IMR-90 (cell line): ENCODE measurements at regions not wholly inside any gene's neighbourhood (a gene's known extent, or its start where the extent isn't known, plus 50 kb on each side); places are given as distances from the start of the nearest gene placed in this dataset.

ENCODE experiments used
- ATAC-seq: fragments of 200-7000 bp; cut with Tn5 transposase; 2 replicates; pipeline ENCODE4 v1.9.1; 2020; ENCODE audit warnings: low read depth, mild to moderate bottlenecking, moderate library complexity
- BruUV-seq: library from RNA; stranded (reverse); fragments of 400-500 nt; replicated peaks from 2 replicates; lab custom pipeline; 2021; lab: Mats Ljungman, UMichigan
- CTCF ChIA-PET: fragments of 300-600 bp; formaldehyde crosslinking; extraction: SDS; loops from one replicate; lab custom pipeline; 2021; ENCODE audit warnings: antibody characterized with exemption; lab: Yijun Ruan, JAX
- POLR2A ChIA-PET: fragments of 300-600 bp; sonication (Branson Sonifier 250); formaldehyde crosslinking; loops from one replicate; lab custom pipeline; 2022; ENCODE audit warnings: antibody characterized with exemption; ENCODE audit not compliant: unreplicated experiment; lab: Charles Lee
- DNase-seq: peaks from one replicate; pipeline ENCODE4 v3.0.0; 2013
- H2AFZ ChIP-seq: replicated peaks from 2 replicates; pipeline ENCODE3; 2013; ENCODE audit warnings: low read length, mild to moderate bottlenecking; ENCODE audit not compliant: poor library complexity
- H2AK5ac ChIP-seq: 2 replicates; pipeline ENCODE4 v1.6.1; 2013; ENCODE audit warnings: low read depth, low read length, inconsistent platforms
- H2AK9ac ChIP-seq: replicated peaks from 2 replicates; pipeline ENCODE3; 2013; ENCODE audit warnings: mild to moderate bottlenecking, low read depth, low read length, moderate library complexity; ENCODE audit not compliant: poor library complexity
- H2BK120ac ChIP-seq: 2 replicates; pipeline ENCODE4 v1.6.1; 2013; ENCODE audit warnings: low read depth, low read length, inconsistent platforms
- H2BK15ac ChIP-seq: 3 replicates; pipeline ENCODE4 v1.6.1; 2013; ENCODE audit warnings: low read depth, low read length, inconsistent platforms
- H2BK20ac ChIP-seq: 2 replicates; pipeline ENCODE4 v1.6.1; 2013; ENCODE audit warnings: low read depth, mild to moderate bottlenecking, inconsistent platforms, low read length, moderate library complexity
- H2BK5ac ChIP-seq: 2 replicates; pipeline ENCODE4 v1.6.1; 2013; ENCODE audit warnings: mild to moderate bottlenecking, low read depth, low read length, inconsistent platforms; ENCODE audit not compliant: poor library complexity, severe bottlenecking
- H3K14ac ChIP-seq: replicated peaks from 2 replicates; pipeline ENCODE4 v1.6.1; 2013; ENCODE audit warnings: low read depth, low read length, inconsistent platforms
- H3K18ac ChIP-seq: 2 replicates; pipeline ENCODE4 v1.6.1; 2013; ENCODE audit warnings: low read depth, low read length, control low read depth
- H3K23ac ChIP-seq: 2 replicates; pipeline ENCODE4 v1.6.1; 2013; ENCODE audit warnings: low read depth, low read length, inconsistent platforms
- H3K27ac ChIP-seq: 2 replicates; pipeline ENCODE4 v1.5.1; 2013; ENCODE audit warnings: mild to moderate bottlenecking, control low read depth, low read length; ENCODE audit not compliant: insufficient read depth
- H3K27me3 ChIP-seq: 2 replicates; pipeline ENCODE4 v1.6.1; 2013; ENCODE audit warnings: low read length; ENCODE audit not compliant: control insufficient read depth, insufficient read depth
- H3K36me3 ChIP-seq: 2 replicates; pipeline ENCODE4 v1.6.1; 2013; ENCODE audit warnings: low read length, mixed read lengths; ENCODE audit not compliant: control insufficient read depth, insufficient read depth
- H3K4ac ChIP-seq: 2 replicates; pipeline ENCODE4 v1.6.1; 2013; ENCODE audit warnings: low read depth, low read length, inconsistent platforms
- H3K4me1 ChIP-seq: 2 replicates; pipeline ENCODE4 v1.6.1; 2013; ENCODE audit warnings: low read length, mixed read lengths; ENCODE audit not compliant: control insufficient read depth, insufficient read depth
- H3K4me2 ChIP-seq: 2 replicates; pipeline ENCODE4 v1.6.1; 2013; ENCODE audit warnings: low read depth, mild to moderate bottlenecking, control low read depth, low read length, moderate library complexity
- H3K4me3 ChIP-seq: 2 replicates; pipeline ENCODE4 v1.5.1; 2013; ENCODE audit warnings: low read depth, mild to moderate bottlenecking, control low read depth, low read length, moderate library complexity; ENCODE audit not compliant: insufficient read depth
- H3K56ac ChIP-seq: 2 replicates; pipeline ENCODE4 v1.6.1; 2013; ENCODE audit warnings: low read length, inconsistent platforms; ENCODE audit not compliant: insufficient read depth; ENCODE audit errors: extremely low read depth
- H3K79me1 ChIP-seq, 2 experiments: 2 replicates each; pipeline ENCODE4 v1.6.1; 2013; ENCODE audit warnings: low read length in 2 of 2, inconsistent platforms in 1 of 2, low read depth in 1 of 2
- H3K9ac ChIP-seq: 2 replicates; pipeline ENCODE4 v1.6.1; 2013; ENCODE audit warnings: low read depth, low read length, control low read depth
- H3K9me1 ChIP-seq: 2 replicates; pipeline ENCODE4 v1.6.1; 2013; ENCODE audit warnings: low read length, inconsistent platforms; ENCODE audit not compliant: insufficient read depth
- H3K9me3 ChIP-seq: 2 replicates; pipeline ENCODE4 v1.6.1; 2013; ENCODE audit warnings: low read length; ENCODE audit not compliant: control insufficient read depth, insufficient read depth
- H4K20me1 ChIP-seq: 2 replicates; pipeline ENCODE4 v1.6.1; 2013; ENCODE audit warnings: low read length, inconsistent platforms; ENCODE audit not compliant: insufficient read depth
- H4K5ac ChIP-seq: 2 replicates; pipeline ENCODE4 v1.6.1; 2013; ENCODE audit warnings: mild to moderate bottlenecking, low read depth, low read length, control low read depth
- H4K8ac ChIP-seq, 2 experiments: 2 replicates each; pipeline ENCODE4 v1.6.1; 2013; ENCODE audit warnings: low read depth in 2 of 2, low read length in 2 of 2, control low read depth in 1 of 2, inconsistent platforms in 1 of 2
- H4K91ac ChIP-seq: 2 replicates; pipeline ENCODE4 v1.6.1; 2013; ENCODE audit warnings: low read depth, low read length, inconsistent platforms; ENCODE audit not compliant: insufficient read depth
- MAFK ChIP-seq: IDR thresholded peaks from 2 replicates; pipeline ENCODE4 v1.6.1; 2012; ENCODE audit warnings: low read depth, low read length, improper control_type of control experiment
- SMC3 ChIP-seq: fragments of 150-350 bp; IDR thresholded peaks from 2 replicates; pipeline ENCODE4 v1.6.1; 2016; ENCODE audit warnings: low read depth, mild to moderate bottlenecking, antibody characterized with exemption, low read length, moderate library complexity
- WGBS, 2 experiments: methylation state at CpG; one replicate each; pipeline versions ENCODE4 v1.1.5 to v1.1.7; 2013; ENCODE audit warnings: missing lambda C conversion rate in 2 of 2; ENCODE audit not compliant: insufficient read length in 1 of 2; ENCODE audit errors: extremely low coverage in 2 of 2; 5-methylcytosine and 5-hydroxymethylcytosine counted together
- dilution Hi-C: fragments of 300-500 bp; cut with HindIII; formaldehyde crosslinking; loops from one replicate; pipeline ENCODE4 v1.14.3; 2018; ENCODE audit warnings: low sequenced_read_pairs; ENCODE audit not compliant: unreplicated experiment
- in situ Hi-C: fragments of 300-500 bp; cut with MboI; formaldehyde crosslinking; loops from 3 replicates; pipeline ENCODE4 v1.14.3; 2019; ENCODE audit warnings: low sequenced_read_pairs, inconsistent platforms, mixed read lengths
- intact Hi-C: fragments of 100-400 bp; cut with micrococcal nuclease; formaldehyde crosslinking; loops from 2 replicates; pipeline ENCODE4 v1.10.0; 2022

GRCh38 chr6:159578629-159579028, 114.4 kb downstream of the SOD2 start:
- Histone ChIP-seq H3K9me1 (no peaks in the 10 kb centered on the region), H3K79me1 (no peaks in the 10 kb centered on the region), H2AFZ (no peak overlapping the region), H3K36me3 (no peaks in the 10 kb centered on the region), H4K5ac (no peak overlapping the region), H4K91ac (no peak overlapping the region), H3K9me3 (no peaks in the 10 kb centered on the region), H3K4me3 (no peak overlapping the region), H2BK15ac (no peak overlapping the region), H3K56ac (no peak overlapping the region), H3K23ac (no peak overlapping the region), H3K4ac (no peak overlapping the region), H3K27ac (no peak overlapping the region), H3K27me3 (peaks cover 6% of the 10 kb centered on the region; the same call in 1 of the 2 replicates), H3K9ac (no peak overlapping the region), H2BK120ac (no peak overlapping the region), H3K4me2 (no peak overlapping the region), H3K18ac (no peak overlapping the region), H2AK5ac (no peak overlapping the region), H3K4me1 (no peaks in the 10 kb centered on the region), H4K8ac (no peak overlapping the region), H4K20me1 (no peaks in the 10 kb centered on the region), H2BK5ac (no peak overlapping the region), H2AK9ac (no peak overlapping the region), H3K14ac (no peak overlapping the region), H2BK20ac (no peak overlapping the region)
- in situ Hi-C loops = no loop called here
- ATAC-seq (no peak), DNase-seq (no peak)
- intact Hi-C loops = no loop called here
- ChIA-PET CTCF (no interaction called here), POLR2A (no interaction called here)
- whole genome bisulfite sequencing, 2 experiments = no CpG with 5 or more reads among the region's 5 CpGs
- BruUV-seq = no TSS peak
- no peak for TF ChIP-seq MAFK
- TF ChIP-seq SMC3 = no peak
- dilution Hi-C loops = no loop called here
